ENCODE measurements at regions not wholly inside any gene's neighbourhood (a gene's known extent, or its start where the extent isn't known, plus 50 kb on each side); places are given as distances from the start of the nearest gene placed in this dataset.

GRCh38 chr16:51509336-51509735 is 358.3 kb upstream of the SALL1 start:
- TF ChIP-seq POLR2AphosphoS5 (IDR thresholded peaks at IDR 0.05) (no peak), CTCF (IDR thresholded peaks at IDR 0.05) (no peak), POLR2A (IDR thresholded peaks at IDR 0.05; ENCODE audit: low read depth) (no peak), EP300 (IDR thresholded peaks at IDR 0.05) (no peak)
- no peak for DNase-seq (ENCODE audit: extremely low spot score)
- Histone ChIP-seq H3K4me3 (no peak overlapping the region), H3K36me3 (no peaks in the 10 kb centered on the region), H3K27me3 (no peaks in the 10 kb centered on the region), H3K4me1 (no peaks in the 10 kb centered on the region), H3K27ac (replicated peaks in 1 of 4) (no peak overlapping the region), H3K9me3 (no peaks in the 10 kb centered on the region)
- 72% methylated on average over 1 of the region's 1 CpG for WGBS
- intact Hi-C loops (cut with DNase I): no loop called here

GRCh38 chr16:51508490-51509212 is 357.6 kb upstream of the SALL1 start:
- no peak for TF ChIP-seq POLR2AphosphoS5 (IDR thresholded peaks at IDR 0.05)
- 48% methylated on average over 4 of the region's 4 CpGs for WGBS
- Histone ChIP-seq H3K36me3 (no peaks in the 10 kb centered on the region), H3K9me3 (no peaks in the 10 kb centered on the region), H3K4me1 (no peaks in the 10 kb centered on the region), H3K27me3 (no peaks in the 10 kb centered on the region), H3K27ac (replicated peaks in 1 of 4) (no peak overlapping the region), H3K4me3 (no peak overlapping the region)
- DNase-seq (ENCODE audit: extremely low spot score): no peak
- intact Hi-C loops (cut with DNase I): no loop called here

GRCh38 chr16:51507286-51507685 is 356.2 kb upstream of the SALL1 start:
- 88% methylated on average over 4 of the region's 4 CpGs for WGBS
- TF ChIP-seq CTCF (IDR thresholded peaks at IDR 0.05) (no peak), POLR2AphosphoS5 (IDR thresholded peaks at IDR 0.05) (no peak), EP300 (IDR thresholded peaks at IDR 0.05) (no peak), POLR2A (IDR thresholded peaks at IDR 0.05; ENCODE audit: low read depth) (no peak)

GRCh38 chr16:51500306-51500705 is 349.2 kb upstream of the SALL1 start:
- H3K36me3 ChIP-seq: no peaks in the 10 kb centered on the region
- no peak overlapping the region for H3K4me3 ChIP-seq
- no peaks in the 10 kb centered on the region for H3K27me3 ChIP-seq
- no peaks in the 10 kb centered on the region for H3K9me3 ChIP-seq
- no peaks in the 10 kb centered on the region for H3K4me1 ChIP-seq
- intact Hi-C loops (cut with DNase I): no loop called here
- TF ChIP-seq EP300 (IDR thresholded peaks at IDR 0.05) (no peak), POLR2A (IDR thresholded peaks at IDR 0.05; ENCODE audit: low read depth) (no peak), POLR2AphosphoS5 (IDR thresholded peaks at IDR 0.05) (no peak), CTCF (IDR thresholded peaks at IDR 0.05) (no peak)
- WGBS: 48% methylated on average over 1 of the region's 1 CpG
- DNase-seq (ENCODE audit: extremely low spot score): no peak
- H3K27ac ChIP-seq (replicated peaks in 1 of 4): no peak overlapping the region

More at GRCh38 chr16:51507286-51507685, 356.2 kb upstream of the SALL1 start:
- DNase-seq (ENCODE audit: extremely low spot score): no peak
- no peaks in the 10 kb centered on the region for H3K27me3 ChIP-seq
- no peaks in the 10 kb centered on the region for H3K4me1 ChIP-seq
- no peaks in the 10 kb centered on the region for H3K36me3 ChIP-seq
- H3K27ac ChIP-seq (replicated peaks in 1 of 4): no peak overlapping the region
- no peaks in the 10 kb centered on the region for H3K9me3 ChIP-seq
- no peak overlapping the region for H3K4me3 ChIP-seq
- intact Hi-C loops (cut with DNase I): no loop called here

- no peaks in the 10 kb centered on the region for H3K36me3 ChIP-seq
- intact Hi-C loops (cut with DNase I): no loop called here
- no peak overlapping the region for H3K27ac ChIP-seq (replicated peaks in 1 of 4)
- no peaks in the 10 kb centered on the region for H3K4me1 ChIP-seq
- H3K27me3 ChIP-seq: no peaks in the 10 kb centered on the region
- H3K9me3 ChIP-seq: no peaks in the 10 kb centered on the region
- no peak for DNase-seq (ENCODE audit: extremely low spot score)
- no peak for TF ChIP-seq EP300 (IDR thresholded peaks at IDR 0.05)
- no peak for TF ChIP-seq CTCF (IDR thresholded peaks at IDR 0.05)
- no peak for TF ChIP-seq POLR2A (IDR thresholded peaks at IDR 0.05; ENCODE audit: low read depth)
- TF ChIP-seq POLR2AphosphoS5 (IDR thresholded peaks at IDR 0.05): no peak
- WGBS: 75% methylated on average over 2 of the region's 2 CpGs
- no peak overlapping the region for H3K4me3 ChIP-seq
These were observed 346.6 kb upstream of the SALL1 start for GRCh38 chr16:51497541-51498211.
